Duodenal mucosa (tissue), 2 donors: ENCODE measurements at regions not wholly inside any gene's neighbourhood (a gene's known extent, or its start where the extent isn't known, plus 50 kb on each side); places are given as distances from the start of the nearest gene placed in this dataset.

Experiments
- H3K27ac ChIP-seq: one replicate; pipeline ENCODE4 v1.7.0; 2013; ENCODE audit warnings: low read depth, low read length
- H3K27me3 ChIP-seq, 2 donors: one replicate each; pipeline ENCODE4 v1.7.0; 2013; ENCODE audit warnings: low read length in 2 of 2, control low read depth in 1 of 2; ENCODE audit not compliant: insufficient read depth in 2 of 2, control insufficient read depth in 1 of 2
- H3K36me3 ChIP-seq, 2 donors: one replicate each; pipeline ENCODE4 v1.7.0; 2013; ENCODE audit warnings: low read length in 2 of 2, control low read depth in 1 of 2; ENCODE audit not compliant: insufficient read depth in 2 of 2, control insufficient read depth in 1 of 2
- H3K4me1 ChIP-seq, 2 donors: one replicate each; pipeline ENCODE4 v1.7.0; 2013; ENCODE audit warnings: low read length in 2 of 2, control low read depth in 1 of 2; ENCODE audit not compliant: insufficient read depth in 2 of 2, control insufficient read depth in 1 of 2
- H3K4me3 ChIP-seq, 2 donors: one replicate each; pipeline ENCODE4 v1.7.0; 2013; ENCODE audit warnings: low read length in 2 of 2, low read depth in 1 of 2
- H3K9ac ChIP-seq, 2 donors: one replicate each; pipeline ENCODE4 v1.7.0; 2013; ENCODE audit warnings: low read length in 2 of 2, low read depth in 1 of 2
- H3K9me3 ChIP-seq, 2 donors: one replicate each; pipeline ENCODE4 v1.7.0; 2013; ENCODE audit warnings: low read length in 2 of 2, control low read depth in 1 of 2; ENCODE audit not compliant: control insufficient read depth in 1 of 2

GRCh38 chr6:150813993-150814359 is 51.5 kb upstream of the MTHFD1L start:
- peaks cover 3 to 34% of the 10 kb centered on the region in 2 donors for H3K36me3 ChIP-seq
- H3K27me3 ChIP-seq: no peaks in the 10 kb centered on the region
- peaks cover 9 to 12% of the 10 kb centered on the region in 2 donors for H3K4me1 ChIP-seq
- H3K27ac ChIP-seq: no peak overlapping the region
- no peaks in the 10 kb centered on the region for H3K9me3 ChIP-seq
- no peak overlapping the region for H3K9ac ChIP-seq
- no peak overlapping the region for H3K4me3 ChIP-seq
